AG20443 (cell line): ENCODE measurements at regions not wholly inside any gene's neighbourhood (a gene's known extent, or its start where the extent isn't known, plus 50 kb on each side); places are given as distances from the start of the nearest gene placed in this dataset.

Source experiments
- DNase-seq: peaks from one replicate; pipeline ENCODE4 v3.0.0; 2012; ENCODE audit warnings: low spot score, mixed read lengths

GRCh38 chr5:175388531-175388930, 55.5 kb downstream of the DRD1 start:
- no peak for DNase-seq

- DNase-seq: no peak
Measured at GRCh38 chr5:175387144-175387543, 56.8 kb downstream of the DRD1 start.

GRCh38 chr5:175386526-175386925, 57.5 kb downstream of the DRD1 start:
- DNase-seq: no peak

GRCh38 chr5:175385691-175386362, 58.2 kb downstream of the DRD1 start:
- no peak for DNase-seq

GRCh38 chr5:175384724-175385552, 59.0 kb downstream of the DRD1 start:
- DNase-seq: no peak

GRCh38 chr5:175383350-175383749, 60.6 kb downstream of the DRD1 start:
- DNase-seq: no peak

GRCh38 chr5:175382171-175382570, 61.8 kb downstream of the DRD1 start:
- no peak for DNase-seq

- no peak for DNase-seq
Measured at GRCh38 chr5:175381130-175381529, 62.9 kb downstream of the DRD1 start.

- DNase-seq: no peak
Measured at GRCh38 chr5:175380701-175381100, 63.3 kb downstream of the DRD1 start.

GRCh38 chr5:175379867-175380266, 64.1 kb downstream of the DRD1 start:
- no peak for DNase-seq

- DNase-seq: no peak
Measured at GRCh38 chr5:175378444-175379028, 65.4 kb downstream of the DRD1 start.

GRCh38 chr5:175377816-175378215, 66.2 kb downstream of the DRD1 start:
- DNase-seq: no peak

- DNase-seq: no peak
Measured at GRCh38 chr5:175374166-175374875, 69.7 kb downstream of the DRD1 start.

- DNase-seq: no peak
Measured at GRCh38 chr5:175365866-175366265, 78.1 kb downstream of the DRD1 start.

- no peak for DNase-seq
Measured at GRCh38 chr5:175363300-175363699, 80.7 kb downstream of the DRD1 start.

GRCh38 chr5:175357995-175358394, 86.0 kb downstream of the DRD1 start:
- no peak for DNase-seq

GRCh38 chr5:175356428-175356827, 87.6 kb downstream of the DRD1 start:
- DNase-seq: no peak

- no peak for DNase-seq
Measured at GRCh38 chr5:175354964-175355363, 89.0 kb downstream of the DRD1 start.

GRCh38 chr5:175353926-175354325, 90.1 kb downstream of the DRD1 start:
- DNase-seq: no peak

- no peak for DNase-seq
Measured at GRCh38 chr5:175351897-175352590, 91.9 kb downstream of the DRD1 start.

- DNase-seq: no peak
Measured at GRCh38 chr5:175351126-175351525, 92.9 kb downstream of the DRD1 start.

GRCh38 chr5:175347931-175348330, 96.1 kb downstream of the DRD1 start:
- no peak for DNase-seq
